OCI-LY1 (cell line): ENCODE measurements at regions not wholly inside any gene's neighbourhood (a gene's known extent, or its start where the extent isn't known, plus 50 kb on each side); places are given as distances from the start of the nearest gene placed in this dataset.

ENCODE experiments used
- CTCF ChIP-seq: fragments of 200-600 bp; sonication (generic), shearing (Covaris generic); IDR thresholded peaks from 2 replicates; pipeline ENCODE4 v1.5.1; 2017; ENCODE audit warnings: mild to moderate bottlenecking, antibody characterized with exemption, low read length, moderate library complexity, mixed read lengths
- EZH2 ChIP-seq: fragments of 200-600 bp; sonication (generic), shearing (Covaris generic); IDR thresholded peaks from 2 replicates; pipeline ENCODE4 v1.8.0; 2017; ENCODE audit warnings: borderline replicate concordance, mixed run types, mild to moderate bottlenecking, antibody characterized with exemption, low read length, moderate library complexity, mixed read lengths

GRCh38 chr4:159516556-159517140 lies 413.8 kb downstream of the RAPGEF2 start:
- TF ChIP-seq CTCF (no peak), EZH2 (no peak)
